Stimulated activated CD8-positive, alpha-beta memory T cell treated with anti-CD3 and anti-CD28 coated beads, Interleukin-15, amount 100 ng/mL, for 48 hours (primary cell): ENCODE measurements at regions not wholly inside any gene's neighbourhood (a gene's known extent, or its start where the extent isn't known, plus 50 kb on each side); places are given as distances from the start of the nearest gene placed in this dataset.

Experiments
- DNase-seq, 2 donors: peaks; one replicate each; pipeline ENCODE4 v3.0.0-alpha.2; 2020; ENCODE audit warnings: low read depth in 2 of 2

DNA sequence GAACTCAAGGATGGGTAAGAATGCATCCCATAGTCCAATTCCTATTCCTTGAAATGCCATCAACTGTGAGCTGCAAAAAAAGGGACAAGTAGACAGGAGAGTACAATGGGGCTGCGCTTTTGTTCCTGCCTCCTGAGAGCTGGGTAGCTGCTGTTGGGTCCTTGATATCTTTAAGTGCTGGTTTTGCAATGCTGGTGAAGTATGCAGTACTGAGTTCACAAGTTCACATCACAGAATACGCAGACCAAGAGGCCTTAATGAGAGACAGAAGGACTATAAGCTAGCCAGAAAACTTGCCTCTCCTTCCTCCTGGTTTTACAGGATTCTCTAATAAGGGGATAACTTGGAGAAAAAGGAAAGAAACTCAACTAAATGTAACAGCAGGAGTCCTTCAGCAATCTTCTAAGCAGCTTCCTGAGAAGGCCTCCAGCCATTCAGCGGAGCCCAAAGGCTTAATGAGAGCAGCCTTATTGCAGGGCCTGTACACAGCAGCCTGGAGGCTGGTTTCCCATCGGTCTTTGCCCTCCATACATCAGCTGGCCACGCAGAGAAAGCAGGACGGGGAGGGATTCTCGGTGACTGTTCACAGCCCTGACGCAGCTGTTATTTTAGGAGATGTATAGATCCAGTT is 293.1 kb downstream of the CDCA7 start:
- DNase-seq: no peak

GRCh38 chr2:173648816-173649215 is 294.1 kb downstream of the CDCA7 start:
- DNase-seq: no peak

- no peak for DNase-seq
Observed at GRCh38 chr2:173649527-173650219, 295.0 kb downstream of the CDCA7 start.

GRCh38 chr2:173651891-173652290 is 297.2 kb downstream of the CDCA7 start:
- no peak for DNase-seq

DNA sequence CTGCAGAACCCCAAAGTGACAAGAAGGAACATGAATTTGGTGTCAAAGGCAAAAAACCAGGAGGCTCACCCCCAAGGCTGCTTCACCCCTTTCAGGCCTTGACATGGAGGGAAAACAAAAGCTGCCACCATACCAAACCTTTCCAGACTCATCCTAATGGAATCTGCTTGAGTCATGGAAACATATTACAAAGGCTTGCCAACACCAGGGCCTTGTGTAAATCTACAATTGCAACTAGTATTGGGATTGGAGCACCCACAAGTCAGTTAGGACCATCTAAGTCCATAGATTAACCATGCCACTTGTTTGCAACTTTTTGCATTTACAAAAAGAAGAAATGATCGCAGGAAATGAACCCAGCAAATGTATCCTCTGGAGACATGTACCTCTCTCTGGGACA is 297.6 kb downstream of the CDCA7 start:
- no peak for DNase-seq

DNA sequence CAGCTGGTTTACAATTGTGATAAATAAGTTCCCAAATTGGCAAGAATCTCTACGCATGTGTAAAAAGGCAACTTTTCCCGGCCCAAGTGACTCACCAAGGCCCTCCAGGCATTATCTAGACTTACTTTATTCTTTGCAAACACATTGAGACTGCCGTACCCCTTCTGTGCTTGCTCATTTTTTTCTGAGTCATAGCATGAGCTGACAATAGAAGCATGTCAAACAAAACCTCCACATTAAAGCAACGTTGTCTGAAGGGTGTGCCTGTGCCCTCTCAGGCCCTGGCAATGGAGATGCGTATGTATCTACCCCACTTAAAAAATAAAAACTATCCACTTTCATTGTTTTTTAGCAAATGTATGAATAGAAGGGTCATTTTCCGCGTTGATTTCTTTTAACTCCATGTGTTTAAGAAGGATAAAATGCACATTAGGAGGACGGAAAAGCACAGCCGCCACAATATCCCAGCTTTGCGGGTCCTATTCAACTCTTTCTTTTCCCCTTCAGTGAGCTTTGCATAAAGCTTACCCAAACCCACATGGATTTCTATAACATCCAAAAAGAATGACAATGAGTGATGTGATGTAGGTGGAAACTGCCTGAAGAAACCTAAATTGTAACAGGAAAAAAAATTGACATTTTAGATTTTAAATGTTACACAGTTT is 298.2 kb downstream of the CDCA7 start:
- DNase-seq: no peak

- no peak for DNase-seq
Observed at GRCh38 chr2:173653432-173653805, 298.7 kb downstream of the CDCA7 start.

- no peak for DNase-seq
Observed at GRCh38 chr2:173654161-173654895, 299.7 kb downstream of the CDCA7 start.

DNA sequence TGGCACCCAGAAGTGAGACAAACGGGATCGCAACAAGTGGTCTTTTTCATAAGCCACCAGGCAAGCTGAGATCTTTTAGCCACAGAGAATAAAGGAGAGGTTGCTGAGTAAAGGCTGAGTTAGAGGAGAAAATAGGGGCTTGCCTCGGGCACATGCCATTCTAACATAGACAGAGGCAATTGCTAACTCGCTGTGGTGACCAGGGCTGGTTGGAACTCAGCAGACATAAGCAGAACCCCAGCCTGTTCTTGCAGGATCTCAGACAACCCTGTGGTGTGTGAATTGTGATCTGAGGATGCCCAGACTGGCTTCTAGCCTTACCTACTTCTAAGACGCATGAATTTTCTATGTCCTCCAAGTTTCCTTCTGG is 300.2 kb downstream of the CDCA7 start:
- DNase-seq: no peak

- DNase-seq: no peak
Observed at GRCh38 chr2:173656086-173656485, 301.4 kb downstream of the CDCA7 start.

DNA sequence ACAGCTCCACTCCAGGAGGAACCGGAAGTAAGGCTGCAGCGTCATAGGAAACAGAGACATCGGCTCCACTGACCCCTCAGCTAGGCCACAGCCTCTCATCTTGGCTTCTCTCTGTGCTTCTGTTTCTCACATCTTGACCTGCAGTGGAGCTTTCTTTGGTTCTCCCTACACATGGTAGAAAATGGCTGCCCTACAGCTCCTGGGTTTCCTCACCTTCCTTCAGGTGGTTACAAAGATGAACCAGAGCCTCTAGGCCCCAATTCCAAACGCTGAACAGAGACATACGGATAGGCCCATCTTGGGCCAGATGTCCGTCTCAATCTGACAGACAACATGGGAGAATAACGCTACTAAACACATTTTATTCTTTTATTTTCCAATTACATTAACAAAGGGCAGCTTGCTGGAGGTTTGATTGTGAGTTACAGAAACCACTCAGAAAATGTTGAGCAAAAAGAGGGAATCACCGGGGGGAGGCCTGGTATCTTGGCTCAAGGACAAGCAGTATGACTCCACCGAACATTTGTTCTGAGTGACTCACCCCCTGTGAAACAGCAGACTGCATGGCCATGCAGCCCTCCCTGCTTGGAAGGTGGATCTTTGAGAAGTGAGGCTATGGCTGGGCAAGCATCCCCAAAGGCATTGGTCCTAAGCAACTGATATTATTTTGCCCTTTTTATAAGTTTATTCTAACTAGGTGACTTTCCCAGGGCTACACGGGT is 303.5 kb downstream of the CDCA7 start:
- no peak for DNase-seq

DNA sequence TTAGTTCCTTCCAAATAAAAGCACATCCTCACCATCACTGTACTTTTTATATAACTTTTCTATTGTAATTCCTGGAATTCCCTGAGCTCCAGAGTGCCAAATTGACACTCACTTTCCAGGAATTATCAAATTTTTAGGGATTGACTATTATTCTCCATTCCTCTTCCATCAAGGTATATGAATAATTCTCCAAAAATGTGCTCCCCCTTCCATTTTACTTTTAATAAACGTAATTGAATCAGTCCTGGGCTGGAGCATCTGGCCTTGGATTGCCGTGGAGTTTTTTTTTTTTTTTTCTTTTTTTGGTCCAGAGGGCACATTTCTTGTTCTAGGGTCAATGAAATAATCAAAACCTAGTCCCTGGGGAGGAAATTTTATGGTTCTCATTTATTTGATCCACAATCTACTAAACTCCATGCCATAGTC is 304.3 kb downstream of the CDCA7 start:
- no peak for DNase-seq

DNA sequence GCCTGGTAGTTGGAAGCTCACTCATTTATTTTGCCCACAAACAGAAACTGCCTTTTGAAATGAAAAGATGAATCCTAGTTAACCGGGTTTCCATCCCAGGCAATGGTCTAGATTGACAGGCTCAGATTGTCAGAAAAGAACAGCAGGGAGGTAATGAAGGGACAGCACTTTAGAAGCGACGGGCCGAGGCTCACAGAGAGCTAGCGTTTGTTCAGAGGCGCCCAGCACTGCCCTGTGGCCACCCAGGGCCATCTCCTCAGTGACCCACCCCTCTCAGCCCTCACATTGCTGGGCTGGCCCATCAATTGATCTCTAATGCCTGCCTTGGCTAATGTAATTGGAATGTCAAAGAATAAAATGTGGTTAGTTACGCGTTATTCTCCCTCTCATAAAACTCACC is 304.8 kb downstream of the CDCA7 start:
- no peak for DNase-seq

DNA sequence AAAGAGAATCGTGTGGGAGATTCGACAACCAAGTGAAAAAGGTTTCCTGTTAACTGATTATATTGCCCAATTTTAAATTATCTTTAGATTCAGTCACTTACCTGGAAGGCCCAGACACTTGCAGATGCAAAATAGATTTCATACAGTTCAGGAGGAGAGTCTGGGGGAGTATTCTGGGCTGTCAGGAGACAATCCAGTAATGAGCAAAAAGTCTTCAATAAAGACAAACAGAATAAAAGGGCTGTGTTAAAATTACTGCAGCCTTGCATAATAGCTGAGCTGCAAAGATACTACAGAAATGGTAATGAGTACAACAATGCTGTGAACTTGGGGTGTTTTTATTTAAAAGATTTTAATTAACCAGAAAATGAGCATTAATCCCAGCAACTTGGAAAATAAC is 303.6 kb downstream of the SP3 start:
- DNase-seq: no peak

- DNase-seq: no peak
Observed at GRCh38 chr2:173663353-173663752, 301.8 kb downstream of the SP3 start.

DNA sequence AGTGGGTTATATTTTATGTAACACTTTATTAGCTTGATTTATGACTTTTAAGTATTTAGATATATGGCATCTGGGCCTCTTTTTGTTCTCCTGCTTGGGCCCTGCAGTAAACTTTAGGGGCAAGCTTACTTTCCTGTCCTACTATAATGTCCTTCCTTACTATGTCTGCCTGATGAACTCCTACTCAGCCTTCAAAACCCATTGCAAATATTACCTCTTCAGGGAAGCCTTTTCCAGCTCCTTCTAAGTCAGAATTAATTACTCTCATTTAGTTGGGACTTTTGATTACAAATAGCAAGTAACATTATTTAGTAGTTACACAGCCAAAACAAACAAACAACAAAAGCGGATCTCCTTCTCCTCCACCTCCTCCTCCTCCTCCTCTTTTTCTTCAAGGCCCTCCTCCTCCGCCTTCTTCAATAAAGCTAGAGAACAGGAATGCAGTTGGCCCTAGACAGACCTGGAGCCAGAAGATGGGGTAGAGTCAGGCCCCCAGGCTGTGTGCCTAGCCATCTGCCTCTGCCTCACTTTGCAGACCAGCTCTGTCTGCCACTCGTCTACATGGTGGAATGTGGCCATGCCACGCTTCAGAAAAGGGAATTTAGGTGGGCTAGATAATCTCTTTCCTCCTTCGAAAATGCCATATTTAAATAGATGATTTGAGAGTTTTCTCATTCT is 301.2 kb downstream of the SP3 start:
- DNase-seq: no peak

GRCh38 chr2:173664513-173664910 is 300.7 kb downstream of the SP3 start:
- DNase-seq: no peak

DNA sequence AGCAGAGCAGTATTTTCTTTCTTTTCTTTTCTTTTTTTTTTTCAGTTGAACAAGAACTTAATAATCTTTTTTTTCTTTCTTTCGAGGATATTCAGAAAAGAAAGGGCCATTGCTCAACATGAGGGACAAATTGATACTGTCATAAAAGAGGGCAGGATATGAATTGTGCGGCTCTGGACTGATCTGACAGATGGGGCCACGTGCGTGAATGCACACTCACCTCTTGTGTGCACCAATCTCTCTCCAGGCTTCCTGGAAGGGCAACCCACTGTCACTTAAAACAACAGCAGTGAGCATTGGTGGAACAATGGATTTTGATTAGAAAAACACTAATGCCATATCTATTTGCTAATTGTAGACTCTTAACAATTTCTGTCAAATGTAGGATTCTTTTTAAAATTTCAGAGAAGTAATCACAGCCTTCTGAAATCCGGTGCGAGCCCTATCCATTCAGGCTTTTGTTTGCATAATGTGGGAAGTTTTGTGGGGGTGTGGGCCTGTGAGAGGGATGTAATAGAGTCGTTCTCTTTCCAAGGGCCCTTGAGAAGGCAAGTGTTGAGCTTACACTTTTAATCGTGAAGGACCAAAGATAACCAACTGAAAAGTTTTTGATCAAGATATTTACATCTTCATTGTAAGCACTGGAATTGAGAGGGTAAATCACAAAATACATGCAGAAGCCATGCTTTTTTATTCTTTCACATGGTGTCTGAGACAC is 298.8 kb downstream of the SP3 start:
- DNase-seq: no peak

DNA sequence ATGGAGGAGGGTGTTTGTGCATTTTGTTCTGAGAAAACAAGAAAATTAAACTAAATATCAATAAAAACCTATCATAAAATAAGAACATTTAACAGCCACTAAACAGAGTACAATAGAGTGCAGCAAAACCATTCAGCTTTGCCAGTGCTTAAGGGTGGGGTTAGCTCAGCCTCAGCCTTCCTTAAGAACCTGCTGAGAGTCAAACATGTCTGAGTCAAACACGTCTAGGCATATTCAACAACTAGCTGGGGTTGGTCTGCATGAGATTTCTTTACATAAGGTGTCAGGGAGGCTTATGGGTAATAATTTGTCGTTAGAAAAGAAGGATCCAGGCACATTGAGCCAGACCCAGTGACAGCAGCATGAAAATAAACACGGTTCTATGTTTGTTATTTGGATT is 298.2 kb downstream of the SP3 start:
- DNase-seq: no peak

- DNase-seq: no peak
Observed at GRCh38 chr2:173667415-173667814, 297.8 kb downstream of the SP3 start.
